ENCODE measurements at regions not wholly inside any gene's neighbourhood (a gene's known extent, or its start where the extent isn't known, plus 50 kb on each side); places are given as distances from the start of the nearest gene placed in this dataset.
A peak's percentile ranks its signal among the peaks of the same experiment; 100 is the strongest.

DNA sequence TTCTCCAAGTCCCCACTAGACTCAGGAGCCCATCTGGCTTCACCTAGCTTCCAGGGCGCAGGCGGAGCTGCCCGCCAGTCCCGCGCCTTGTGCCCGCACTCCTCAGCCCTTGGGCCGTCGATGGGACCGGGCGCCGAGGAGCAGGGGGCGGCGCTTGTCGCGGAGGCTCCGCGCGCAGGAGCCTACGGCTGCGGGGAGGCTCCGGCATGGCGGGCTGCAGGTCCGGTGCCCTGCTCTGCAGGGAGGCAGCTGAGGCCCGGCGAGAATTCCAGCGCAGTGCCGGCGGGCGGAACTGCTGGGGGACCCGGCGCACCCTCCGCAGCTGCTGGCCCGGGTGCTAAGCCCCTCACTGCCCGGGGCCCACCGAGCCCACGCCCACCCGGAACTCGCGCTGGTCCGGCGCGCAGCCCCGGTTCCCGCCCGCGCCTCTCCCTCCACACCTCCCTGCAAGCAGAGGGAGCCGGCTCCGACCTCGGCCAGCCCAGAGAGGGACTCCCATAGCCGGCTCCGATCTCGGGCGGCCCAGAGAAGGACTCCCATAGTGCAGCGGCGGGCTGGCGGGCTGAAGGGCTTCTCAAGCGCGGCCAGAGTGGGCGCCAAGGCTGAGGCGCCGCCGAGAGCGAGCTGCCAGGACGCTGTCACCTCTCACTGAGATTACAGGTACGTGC, 78.1 kb upstream of the PJA2 start:
- Mint-ChIP-seq H3K27me3 (peaks cover 25% of the 10 kb centered on the region), H3K4me1 (ENCODE audit: low read depth) (peaks cover 26% of the 10 kb centered on the region), H3K27ac (no peak overlapping the region), H3K9me3 (no peaks in the 10 kb centered on the region), H3K36me3 (ENCODE audit: low read depth) (no peaks in the 10 kb centered on the region), H3K4me3 (no peak overlapping the region)
- intact Hi-C loops (cut with micrococcal nuclease): no loop called here

DNA sequence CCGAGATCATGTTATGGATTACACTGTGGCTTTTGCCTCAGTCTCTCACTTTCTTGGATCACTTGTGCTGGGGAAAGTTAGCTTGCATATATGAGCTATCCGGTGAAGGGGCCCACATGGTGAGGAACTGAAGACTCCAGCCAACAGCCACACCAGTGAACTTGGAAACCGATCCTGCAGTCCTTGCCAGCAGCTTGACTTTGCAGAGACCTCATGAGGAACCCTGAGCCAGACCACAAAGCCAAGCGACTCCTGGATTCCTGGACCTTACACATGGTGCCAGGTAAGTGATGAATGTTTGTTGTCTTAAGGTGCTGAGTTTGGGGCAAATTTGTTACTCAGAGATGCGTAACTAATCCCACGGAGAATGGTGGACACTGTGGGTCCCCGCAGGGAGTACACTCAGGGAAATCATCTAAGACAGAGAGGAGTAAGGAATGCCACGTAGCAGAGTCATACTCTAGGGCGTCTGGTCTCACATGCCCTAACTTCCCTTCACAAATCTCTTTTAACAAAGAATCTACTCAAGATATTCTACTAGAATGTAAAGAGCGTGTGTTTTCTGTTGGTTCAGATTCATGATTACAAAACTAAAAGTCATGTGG, 76.5 kb upstream of the PJA2 start:
- intact Hi-C loops (cut with micrococcal nuclease): no loop called here
- peaks cover 23% of the 10 kb centered on the region for H3K27me3 Mint-ChIP-seq
- no peak overlapping the region for H3K4me3 Mint-ChIP-seq
- H3K27ac Mint-ChIP-seq: no peak overlapping the region
- H3K9me3 Mint-ChIP-seq: no peaks in the 10 kb centered on the region
- no peaks in the 10 kb centered on the region for H3K36me3 Mint-ChIP-seq (ENCODE audit: low read depth)
- H3K4me1 Mint-ChIP-seq (ENCODE audit: low read depth): peaks cover 34% of the 10 kb centered on the region

DNA sequence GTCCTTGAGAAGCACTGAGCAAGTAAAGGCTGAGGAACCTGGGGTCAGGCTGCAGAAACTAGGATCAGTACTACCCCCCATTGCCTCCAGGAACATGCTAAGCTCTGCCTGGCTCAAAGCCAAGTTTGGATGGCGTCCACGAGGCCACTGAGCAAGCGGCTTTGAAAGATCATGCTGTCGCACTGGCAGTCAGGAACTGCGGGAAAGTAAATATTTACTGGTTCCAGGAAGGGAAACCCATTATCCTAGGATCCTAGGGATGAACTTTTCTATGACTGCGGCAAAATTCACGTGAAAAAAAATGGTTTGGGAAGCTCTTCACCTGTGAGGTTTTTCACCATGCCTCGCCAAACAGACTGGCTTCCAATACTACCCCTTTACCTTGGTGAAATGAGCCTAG, 75.3 kb upstream of the PJA2 start:
- Mint-ChIP-seq H3K4me1 (ENCODE audit: low read depth) (peaks cover 34% of the 10 kb centered on the region), H3K36me3 (ENCODE audit: low read depth) (no peaks in the 10 kb centered on the region), H3K9me3 (no peaks in the 10 kb centered on the region), H3K4me3 (no peak overlapping the region), H3K27me3 (peaks cover 17% of the 10 kb centered on the region), H3K27ac (no peak overlapping the region)
- intact Hi-C loops (cut with micrococcal nuclease): no loop called here

DNA sequence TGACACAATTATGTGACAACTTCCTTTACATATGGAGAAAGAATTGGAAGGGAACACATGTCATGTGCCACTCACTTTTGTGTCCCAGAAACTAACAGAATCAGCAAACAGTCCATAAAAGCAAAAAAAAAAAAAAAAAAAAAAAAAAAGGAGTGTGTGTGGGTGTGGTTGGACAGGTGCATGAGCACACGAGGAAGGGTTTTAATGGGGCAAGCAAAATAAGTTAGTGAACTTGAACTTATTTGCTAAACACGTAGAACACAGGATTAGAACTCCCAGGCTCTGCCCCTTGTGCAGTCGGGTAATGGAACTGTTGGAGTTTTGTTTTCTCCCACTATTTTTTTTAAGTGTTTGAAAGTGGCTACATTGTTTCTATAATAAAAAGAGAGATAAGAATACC, 74.8 kb upstream of the PJA2 start:
- Mint-ChIP-seq H3K36me3 (ENCODE audit: low read depth) (no peaks in the 10 kb centered on the region), H3K27me3 (peaks cover 17% of the 10 kb centered on the region), H3K9me3 (no peaks in the 10 kb centered on the region), H3K27ac (peak overlapping the region; percentile 85), H3K4me1 (ENCODE audit: low read depth) (peaks cover 34% of the 10 kb centered on the region), H3K4me3 (no peak overlapping the region)
- intact Hi-C loops (cut with micrococcal nuclease): no loop called here

DNA sequence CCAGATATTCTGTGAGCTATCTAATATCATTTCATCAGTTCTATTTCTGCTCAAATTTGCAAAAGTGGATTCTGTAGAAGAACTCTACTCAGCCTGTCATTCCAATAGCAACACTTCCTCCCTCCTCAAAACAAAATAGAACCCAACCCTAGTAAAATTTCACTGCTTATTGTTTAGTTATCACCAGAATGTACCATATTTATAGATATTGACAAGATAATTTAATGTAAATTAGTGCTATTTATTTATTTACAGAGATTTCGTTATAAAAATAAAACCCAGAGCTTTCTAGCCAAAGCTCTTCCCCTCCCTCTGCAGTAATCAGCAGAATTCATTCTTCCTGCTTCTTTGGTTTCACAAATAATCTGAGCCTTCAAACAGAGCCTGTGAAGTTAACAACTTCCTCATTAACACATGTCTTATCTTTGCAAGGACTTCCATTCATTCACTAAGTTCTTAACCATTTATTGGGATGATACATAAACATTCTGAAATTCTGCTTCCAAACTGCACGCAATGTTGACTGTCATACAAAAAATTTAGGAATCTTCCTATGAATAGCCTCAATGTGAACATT, 73.7 kb upstream of the PJA2 start:
- intact Hi-C loops (cut with micrococcal nuclease): no loop called here
- H3K27me3 Mint-ChIP-seq: peaks cover 17% of the 10 kb centered on the region
- peak overlapping the region; percentile 85 for H3K27ac Mint-ChIP-seq
- no peaks in the 10 kb centered on the region for H3K9me3 Mint-ChIP-seq
- H3K4me3 Mint-ChIP-seq: no peak overlapping the region
- H3K36me3 Mint-ChIP-seq (ENCODE audit: low read depth): no peaks in the 10 kb centered on the region
- peaks cover 34% of the 10 kb centered on the region for H3K4me1 Mint-ChIP-seq (ENCODE audit: low read depth)

DNA sequence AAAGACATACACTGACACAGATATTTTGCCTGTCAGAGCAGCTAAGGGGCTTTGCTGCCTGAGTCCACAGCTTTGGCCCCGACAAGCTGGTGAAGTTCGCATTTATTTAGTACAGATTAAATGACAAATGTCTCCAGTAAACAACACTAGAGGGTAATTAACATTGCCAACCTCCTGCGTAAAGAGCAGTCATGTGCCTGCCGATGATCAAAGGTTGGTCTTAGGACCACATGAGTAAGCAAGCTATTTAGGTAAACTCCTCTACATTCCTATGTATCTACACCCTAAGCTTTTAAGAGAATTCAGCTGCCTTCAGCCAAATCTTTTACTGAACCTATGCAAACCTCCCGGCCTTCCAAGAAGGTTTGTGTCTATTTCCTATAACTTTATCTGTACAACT, 73.0 kb upstream of the PJA2 start:
- peaks cover 15% of the 10 kb centered on the region for H3K27me3 Mint-ChIP-seq
- H3K4me1 Mint-ChIP-seq (ENCODE audit: low read depth): peaks cover 34% of the 10 kb centered on the region
- H3K9me3 Mint-ChIP-seq: no peaks in the 10 kb centered on the region
- peak overlapping the region; percentile 14 for H3K4me3 Mint-ChIP-seq
- H3K36me3 Mint-ChIP-seq (ENCODE audit: low read depth): no peaks in the 10 kb centered on the region
- peak overlapping the region; percentile 85 for H3K27ac Mint-ChIP-seq
- intact Hi-C loops (cut with micrococcal nuclease): no loop called here

DNA sequence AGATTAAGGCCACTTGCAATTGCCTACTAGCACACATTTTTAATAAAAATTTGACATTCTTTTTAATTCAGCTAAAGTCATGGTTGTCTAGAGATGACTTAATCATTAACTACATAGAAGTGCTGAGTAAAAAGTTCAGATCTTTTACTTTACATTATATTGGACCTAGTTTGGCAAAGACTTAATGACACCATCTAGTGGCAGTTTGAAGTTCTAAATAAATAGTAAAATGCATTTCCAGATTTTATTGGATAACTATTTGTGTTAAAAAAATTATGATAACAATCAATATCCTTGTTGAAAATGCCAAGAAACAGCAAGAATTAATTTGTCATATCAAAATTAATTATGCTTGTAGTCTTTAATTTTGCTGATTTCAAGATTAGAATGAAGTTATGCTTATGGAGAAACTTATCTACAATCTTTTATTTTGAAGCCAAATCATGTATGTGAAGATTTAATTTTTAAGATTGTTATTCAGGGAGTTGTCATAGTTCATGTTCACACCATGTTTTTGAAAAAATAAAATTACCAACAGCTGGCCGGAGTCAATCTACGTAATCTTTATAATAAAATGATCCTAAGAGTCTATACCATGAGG, 69.6 kb upstream of the PJA2 start:
- peaks cover 4% of the 10 kb centered on the region for H3K27me3 Mint-ChIP-seq
- H3K4me1 Mint-ChIP-seq (ENCODE audit: low read depth): peaks cover 22% of the 10 kb centered on the region
- H3K9me3 Mint-ChIP-seq: no peaks in the 10 kb centered on the region
- H3K36me3 Mint-ChIP-seq (ENCODE audit: low read depth): no peaks in the 10 kb centered on the region
- no peak overlapping the region for H3K27ac Mint-ChIP-seq
- intact Hi-C loops (cut with micrococcal nuclease): loop anchor here (5.0 kb wide), 1 partner anchor 957 kb away; no protein-coding TSS in a partner anchor
- H3K4me3 Mint-ChIP-seq: no peak overlapping the region

DNA sequence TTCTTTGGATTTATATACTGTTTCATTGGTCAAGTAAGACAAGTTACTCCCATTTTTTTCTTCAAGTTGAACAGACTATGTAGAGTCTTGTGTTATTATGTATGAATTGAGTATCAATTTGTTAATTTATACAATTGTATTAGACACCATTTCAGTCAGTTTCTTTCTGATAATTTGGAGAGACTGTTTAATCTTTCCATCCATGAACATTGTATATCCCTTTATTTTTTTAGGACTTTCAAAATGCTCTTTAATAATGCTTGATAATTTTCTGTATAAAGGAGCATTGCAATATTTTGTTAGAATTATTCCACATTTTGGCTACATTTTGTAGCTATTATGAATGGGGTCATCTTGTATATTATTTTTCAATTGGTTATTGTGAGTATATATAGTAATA, 69.1 kb upstream of the PJA2 start:
- H3K4me3 Mint-ChIP-seq: no peak overlapping the region

DNA sequence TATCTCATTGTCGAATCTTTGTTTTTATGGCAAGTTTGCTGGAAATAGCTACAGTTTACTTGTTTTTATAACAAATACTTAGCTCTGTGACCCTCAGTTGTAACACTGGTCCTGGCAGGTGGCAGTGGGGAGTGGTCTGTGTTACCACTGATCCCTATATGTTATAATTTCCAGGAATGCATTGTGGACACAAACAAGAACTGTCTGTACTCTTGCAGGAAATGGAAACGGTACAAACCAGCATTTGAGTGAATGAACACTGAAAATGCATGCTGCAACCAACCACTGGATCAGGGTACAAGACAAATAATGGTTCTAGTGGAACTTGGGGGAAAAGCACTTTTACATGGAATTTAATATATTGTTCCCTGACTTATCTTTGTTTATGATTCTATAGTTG, 66.5 kb upstream of the PJA2 start:
- no peaks in the 10 kb centered on the region for H3K36me3 Mint-ChIP-seq (ENCODE audit: low read depth)
- no peaks in the 10 kb centered on the region for H3K4me1 Mint-ChIP-seq (ENCODE audit: low read depth)
- no peak overlapping the region for H3K27ac Mint-ChIP-seq
- intact Hi-C loops (cut with micrococcal nuclease): loop anchor here (5.0 kb wide), 1 partner anchor 954 kb away; no protein-coding TSS in a partner anchor
- H3K9me3 Mint-ChIP-seq: no peaks in the 10 kb centered on the region
- peaks cover 4% of the 10 kb centered on the region for H3K27me3 Mint-ChIP-seq
- no peak overlapping the region for H3K4me3 Mint-ChIP-seq

More for the DNA sequence above, 69.1 kb upstream of the PJA2 start:
- H3K4me1 Mint-ChIP-seq (ENCODE audit: low read depth): peaks cover 17% of the 10 kb centered on the region
- intact Hi-C loops (cut with micrococcal nuclease): loop anchor here (5.0 kb wide), 1 partner anchor 957 kb away; no protein-coding TSS in a partner anchor
- H3K9me3 Mint-ChIP-seq: no peaks in the 10 kb centered on the region
- H3K36me3 Mint-ChIP-seq (ENCODE audit: low read depth): no peaks in the 10 kb centered on the region
- H3K27me3 Mint-ChIP-seq: peaks cover 4% of the 10 kb centered on the region
- no peak overlapping the region for H3K27ac Mint-ChIP-seq

DNA sequence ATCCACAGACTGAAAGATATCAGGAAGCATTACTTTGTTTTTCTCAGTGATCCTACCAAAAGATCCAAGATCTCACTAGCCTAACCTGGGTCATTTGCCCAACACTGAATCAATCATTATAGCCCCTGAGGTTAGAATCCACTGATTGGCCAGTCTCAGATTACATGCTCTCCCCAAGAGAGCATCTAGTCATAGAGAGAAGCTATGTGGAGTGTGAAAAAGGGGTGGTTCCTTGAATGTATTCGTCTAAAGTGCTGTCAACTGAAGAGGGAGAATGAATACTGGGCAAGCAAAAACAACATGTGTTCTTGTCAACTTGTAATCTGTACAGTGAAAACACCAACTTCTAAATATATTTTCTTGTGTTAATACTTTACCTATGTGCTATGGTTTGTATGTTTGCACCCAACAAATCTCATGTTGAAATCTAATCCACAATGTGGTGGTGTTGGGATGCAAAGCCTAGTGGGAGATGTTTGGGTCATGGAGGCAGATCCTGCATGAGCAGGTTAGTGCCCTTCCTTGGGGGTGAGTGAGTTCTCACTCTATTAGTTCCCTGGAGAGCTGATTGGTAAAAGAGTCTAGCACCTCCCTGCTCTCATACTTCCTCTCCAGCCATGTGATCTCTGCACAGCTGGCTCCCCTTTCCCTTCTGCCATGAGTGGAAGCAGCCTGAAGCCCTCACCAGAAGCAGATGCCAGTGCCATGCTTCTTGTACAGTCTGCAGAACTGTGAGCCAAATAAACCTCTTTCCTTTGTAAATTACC, 60.3 kb upstream of the PJA2 start:
- H3K27ac Mint-ChIP-seq: no peak overlapping the region
- peaks cover 5% of the 10 kb centered on the region for H3K4me1 Mint-ChIP-seq (ENCODE audit: low read depth)
- intact Hi-C loops (cut with micrococcal nuclease): loop anchor here (2.0 to 5.0 kb wide), 2 partner anchors 63 to 827 kb away; partner anchors contain the start of gene PJA2
- H3K27me3 Mint-ChIP-seq: peaks cover 3% of the 10 kb centered on the region
- no peak overlapping the region for H3K4me3 Mint-ChIP-seq
- no peaks in the 10 kb centered on the region for H3K36me3 Mint-ChIP-seq (ENCODE audit: low read depth)
- H3K9me3 Mint-ChIP-seq: peaks cover 9% of the 10 kb centered on the region

DNA sequence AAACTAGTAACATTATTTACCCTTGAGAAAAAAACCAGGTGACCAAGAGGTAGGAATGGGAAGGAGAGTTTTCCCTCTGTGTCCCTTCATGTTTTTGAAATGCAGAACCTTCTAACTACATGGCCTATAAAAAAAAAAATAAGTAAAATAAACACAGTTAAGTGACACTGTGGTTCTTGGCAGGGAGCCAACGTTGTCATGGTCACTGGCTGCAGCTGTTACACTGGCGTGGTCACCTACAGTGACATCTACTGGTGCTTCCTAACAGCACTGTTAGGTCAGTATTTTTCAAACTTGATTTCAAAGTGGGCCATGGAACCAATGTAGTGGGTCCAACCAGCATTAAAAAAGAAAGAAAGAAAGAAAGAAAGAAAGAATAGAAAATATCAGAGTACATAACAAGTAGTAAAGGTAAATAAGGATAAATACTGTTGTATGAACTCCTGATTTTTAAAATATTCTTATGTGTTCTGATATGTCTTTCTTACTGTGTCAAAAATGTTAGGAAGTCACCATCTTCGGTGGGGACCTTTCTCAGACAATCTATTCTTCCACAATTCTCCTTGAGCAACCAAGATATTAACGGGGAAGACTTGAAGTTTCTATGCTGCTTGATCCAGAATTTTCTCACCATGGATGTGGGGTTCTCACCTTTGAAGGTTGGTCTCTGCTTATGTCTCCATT, 59.1 kb upstream of the PJA2 start:
- Mint-ChIP-seq H3K4me3 (no peak overlapping the region), H3K36me3 (ENCODE audit: low read depth) (no peaks in the 10 kb centered on the region), H3K4me1 (ENCODE audit: low read depth) (peaks cover 5% of the 10 kb centered on the region), H3K27me3 (no peaks in the 10 kb centered on the region), H3K9me3 (peaks cover 9% of the 10 kb centered on the region), H3K27ac (no peak overlapping the region)
- intact Hi-C loops (cut with micrococcal nuclease): loop anchor here (2.0 to 5.0 kb wide), 2 partner anchors 62 to 826 kb away; partner anchors contain the start of gene PJA2

DNA sequence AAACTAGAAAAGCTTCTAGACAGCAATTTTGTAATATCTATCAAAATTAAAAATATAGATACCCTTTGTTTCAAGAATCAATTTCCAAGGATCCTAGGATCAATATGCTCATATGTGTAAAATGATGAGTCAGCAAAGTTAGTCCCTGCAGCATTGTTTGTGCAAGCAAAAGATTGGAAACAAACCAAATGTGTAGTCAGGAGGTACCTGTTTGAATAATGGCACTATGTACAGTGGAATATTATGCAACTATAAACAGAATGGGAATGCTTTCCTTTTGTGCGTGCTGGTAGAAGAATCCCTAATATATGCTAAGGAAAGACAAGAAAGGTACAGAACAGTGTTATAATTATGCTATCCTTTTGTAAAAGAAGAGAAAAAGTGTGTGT, 58.5 kb upstream of the PJA2 start:
- no peaks in the 10 kb centered on the region for H3K27me3 Mint-ChIP-seq
- H3K4me3 Mint-ChIP-seq: no peak overlapping the region
- H3K9me3 Mint-ChIP-seq: peaks cover 9% of the 10 kb centered on the region
- intact Hi-C loops (cut with micrococcal nuclease): loop anchor here (2.0 to 5.0 kb wide), 2 partner anchors 61 to 825 kb away; partner anchors contain the start of gene PJA2
- no peak overlapping the region for H3K27ac Mint-ChIP-seq
- peaks cover 5% of the 10 kb centered on the region for H3K4me1 Mint-ChIP-seq (ENCODE audit: low read depth)
- H3K36me3 Mint-ChIP-seq (ENCODE audit: low read depth): no peaks in the 10 kb centered on the region

DNA sequence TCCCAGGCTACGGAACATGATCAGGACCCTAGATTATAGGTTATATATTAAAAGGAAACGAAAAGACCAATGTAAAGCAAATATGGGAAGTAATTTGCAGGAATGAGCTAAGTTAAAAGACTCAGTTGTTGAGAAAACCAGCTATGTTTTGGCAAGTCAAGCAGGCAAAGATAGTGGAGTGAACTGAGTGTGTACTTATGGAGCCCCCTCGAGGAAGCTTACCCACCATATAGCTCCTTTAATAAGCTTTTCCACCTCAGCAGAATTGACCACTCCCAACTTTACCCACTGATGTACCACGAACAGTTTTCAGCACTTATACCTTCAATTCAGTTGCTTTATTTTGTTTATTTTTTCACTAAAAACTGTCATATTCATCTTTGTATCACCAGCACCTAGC, 57.3 kb upstream of the PJA2 start:
- Mint-ChIP-seq H3K4me3 (no peak overlapping the region), H3K4me1 (ENCODE audit: low read depth) (peaks cover 5% of the 10 kb centered on the region), H3K27me3 (no peaks in the 10 kb centered on the region), H3K27ac (no peak overlapping the region), H3K9me3 (peaks cover 9% of the 10 kb centered on the region), H3K36me3 (ENCODE audit: low read depth) (no peaks in the 10 kb centered on the region)
- intact Hi-C loops (cut with micrococcal nuclease): loop anchor here (5.0 kb wide), 1 partner anchor 60 kb away; the partner anchor contains the start of gene PJA2

All from dendritic cell treated with granulocyte-macrophage colony-stimulating factor and Interleukin-4, amounts not matched to agents 40 ng/mL and 50 ng/mL, for 4 days (primary cell).